ENCODE measurements at regions not wholly inside any gene's neighbourhood (a gene's known extent, or its start where the extent isn't known, plus 50 kb on each side); places are given as distances from the start of the nearest gene placed in this dataset.
"Not testable (repeated sequence)": the region's sequence is repeated elsewhere in the genome, so short reads cannot be mapped to it uniquely, and the experiment has no call there.

DNA sequence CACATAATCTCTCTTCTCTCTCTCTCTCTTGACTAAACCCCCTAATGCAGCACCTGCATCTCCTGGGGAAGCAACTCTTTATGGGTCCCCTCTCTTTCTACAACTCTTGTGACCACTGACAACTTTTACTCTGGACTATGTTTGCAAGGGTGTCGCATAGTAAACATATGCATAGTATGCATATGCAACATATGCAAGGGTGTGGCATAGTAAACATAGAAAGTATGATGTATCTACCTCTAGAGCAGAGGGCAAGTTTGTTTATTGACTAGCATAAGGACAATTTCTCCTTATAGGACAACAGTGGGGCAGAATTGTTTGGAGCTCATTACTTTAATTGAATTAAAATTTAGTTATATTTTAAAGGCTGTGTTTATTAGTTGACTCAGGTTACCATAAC lies 462.5 kb downstream of the AMY1C start:
- H3K9me3 ChIP-seq = no peaks in the 10 kb centered on the region
- no peaks in the 10 kb centered on the region for H3K27me3 ChIP-seq
- no peak for DNase-seq (ENCODE audit: low spot score)
- no peak overlapping the region for H3K27ac ChIP-seq
- no peaks in the 10 kb centered on the region for H3K36me3 ChIP-seq
- H3K4me1 ChIP-seq = no peaks in the 10 kb centered on the region
- TF ChIP-seq, protein P1, sequence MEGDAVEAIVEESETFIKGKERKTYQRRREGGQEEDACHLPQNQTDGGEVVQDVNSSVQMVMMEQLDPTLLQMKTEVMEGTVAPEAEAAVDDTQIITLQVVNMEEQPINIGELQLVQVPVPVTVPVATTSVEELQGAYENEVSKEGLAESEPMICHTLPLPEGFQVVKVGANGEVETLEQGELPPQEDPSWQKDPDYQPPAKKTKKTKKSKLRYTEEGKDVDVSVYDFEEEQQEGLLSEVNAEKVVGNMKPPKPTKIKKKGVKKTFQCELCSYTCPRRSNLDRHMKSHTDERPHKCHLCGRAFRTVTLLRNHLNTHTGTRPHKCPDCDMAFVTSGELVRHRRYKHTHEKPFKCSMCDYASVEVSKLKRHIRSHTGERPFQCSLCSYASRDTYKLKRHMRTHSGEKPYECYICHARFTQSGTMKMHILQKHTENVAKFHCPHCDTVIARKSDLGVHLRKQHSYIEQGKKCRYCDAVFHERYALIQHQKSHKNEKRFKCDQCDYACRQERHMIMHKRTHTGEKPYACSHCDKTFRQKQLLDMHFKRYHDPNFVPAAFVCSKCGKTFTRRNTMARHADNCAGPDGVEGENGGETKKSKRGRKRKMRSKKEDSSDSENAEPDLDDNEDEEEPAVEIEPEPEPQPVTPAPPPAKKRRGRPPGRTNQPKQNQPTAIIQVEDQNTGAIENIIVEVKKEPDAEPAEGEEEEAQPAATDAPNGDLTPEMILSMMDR (IDR thresholded peaks at IDR 0.05) = no peak
- no peak overlapping the region for H3K4me3 ChIP-seq

DNA sequence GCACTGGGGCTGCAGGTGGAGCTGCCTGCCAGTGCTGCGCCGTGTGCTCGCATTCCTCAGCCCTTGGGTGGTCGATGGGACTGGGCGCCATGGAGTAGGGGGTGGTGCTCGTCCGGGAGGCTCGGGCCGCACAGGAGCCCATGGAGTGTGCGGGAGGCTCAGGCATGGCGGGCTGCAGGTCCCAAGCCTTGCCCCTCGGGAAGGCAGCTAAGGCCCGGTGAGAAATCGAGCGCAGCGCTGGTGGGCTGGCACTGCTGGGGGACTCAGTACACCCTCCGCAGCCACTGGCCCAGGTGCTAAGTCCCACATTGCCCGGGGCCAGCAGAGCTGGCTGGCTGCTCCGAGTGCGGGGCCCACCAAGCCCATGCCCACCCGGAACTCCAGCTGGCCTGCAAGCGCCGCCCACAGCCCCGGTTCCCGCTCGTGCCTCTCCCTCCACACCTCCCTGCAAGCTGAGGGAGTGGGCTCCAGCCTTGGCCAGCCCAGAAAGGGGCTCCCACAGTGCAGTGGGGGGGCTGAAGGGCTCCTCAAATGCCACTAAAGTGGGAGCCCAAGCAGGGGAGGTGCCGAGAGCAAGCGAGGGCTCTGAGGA lies 467.8 kb downstream of the AMY1C start:
- H3K27ac ChIP-seq; H3K4me1 ChIP-seq; H3K36me3 ChIP-seq; DNase-seq (ENCODE audit: low spot score); H3K27me3 ChIP-seq; H3K4me3 ChIP-seq; H3K9me3 ChIP-seq: not testable (repeated sequence)

DNA sequence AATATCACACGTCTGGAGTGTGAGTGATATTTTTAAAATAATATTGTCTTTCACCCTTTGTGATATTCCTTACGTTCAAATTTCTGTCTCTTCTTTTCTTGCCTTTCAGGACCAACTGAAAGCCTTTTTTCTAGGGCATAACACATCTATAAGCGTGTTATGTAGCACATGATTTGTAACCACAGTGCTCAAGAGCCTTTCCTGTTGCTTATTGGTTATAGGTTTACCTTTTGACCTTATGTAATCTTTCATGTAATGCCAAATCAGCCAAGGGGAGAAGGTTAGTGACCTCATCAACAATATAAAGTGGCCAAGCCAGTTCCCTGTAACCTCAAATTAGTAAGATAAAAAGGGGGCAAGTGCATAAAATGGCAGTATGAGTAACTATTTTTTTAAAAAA lies 480.2 kb downstream of the AMY1C start:
- no peaks in the 10 kb centered on the region for H3K9me3 ChIP-seq
- H3K4me1 ChIP-seq = no peaks in the 10 kb centered on the region
- TF ChIP-seq, protein P1 (IDR thresholded peaks at IDR 0.05) = no peak
- no peak overlapping the region for H3K27ac ChIP-seq
- DNase-seq (ENCODE audit: low spot score) = no peak
- no peaks in the 10 kb centered on the region for H3K36me3 ChIP-seq
- H3K27me3 ChIP-seq = no peaks in the 10 kb centered on the region
- H3K4me3 ChIP-seq = no peak overlapping the region

DNA sequence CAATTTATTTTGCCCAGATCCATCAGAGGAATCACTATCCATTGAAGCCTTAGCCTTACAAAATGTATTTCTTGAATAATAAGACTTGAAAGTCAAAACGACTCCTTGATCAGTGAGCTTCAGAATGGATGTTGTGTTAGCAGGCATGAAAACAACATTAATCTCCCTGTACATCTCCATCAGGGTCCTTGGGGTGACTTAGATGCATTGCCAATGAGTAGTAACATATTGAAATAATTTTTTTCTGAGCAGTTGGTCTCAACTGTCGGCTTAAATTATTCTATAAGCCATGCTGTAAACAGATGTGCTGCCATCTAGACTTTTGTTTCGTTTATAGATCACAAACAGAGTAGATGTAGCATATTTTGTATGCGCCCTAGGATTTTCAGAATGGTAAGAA lies 482.0 kb downstream of the AMY1C start:
- TF ChIP-seq, protein P1 (IDR thresholded peaks at IDR 0.05) = no peak
- H3K27ac ChIP-seq = no peak overlapping the region

DNA sequence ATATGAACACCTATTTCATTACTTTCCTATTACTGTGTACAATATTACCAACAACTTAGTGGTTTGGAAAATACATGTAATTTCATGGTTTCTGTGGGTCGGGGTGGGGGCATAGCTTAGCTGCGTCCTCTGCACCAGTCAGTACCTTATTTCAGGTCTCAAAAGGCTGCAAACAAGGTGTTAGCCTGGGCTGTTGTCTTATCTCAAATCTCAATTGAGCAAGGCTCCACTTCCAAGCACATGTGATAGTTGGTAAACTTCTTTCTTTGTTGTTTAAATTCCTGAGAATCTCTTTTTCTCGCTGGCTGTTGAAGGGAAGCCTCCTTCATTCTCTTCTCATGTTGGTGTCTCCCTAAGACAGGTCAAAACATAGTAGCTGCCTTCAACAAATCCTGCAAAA lies 485.4 kb downstream of the AMY1C start:
- H3K27ac ChIP-seq = no peak overlapping the region
- DNase-seq (ENCODE audit: low spot score) = no peak
- H3K4me1 ChIP-seq = no peaks in the 10 kb centered on the region
- peaks cover 0 to 8% of the 10 kb centered on the region in 2 donors for H3K9me3 ChIP-seq
- H3K36me3 ChIP-seq = no peaks in the 10 kb centered on the region
- H3K4me3 ChIP-seq = no peak overlapping the region
- H3K27me3 ChIP-seq = no peaks in the 10 kb centered on the region
- TF ChIP-seq, protein P1 (IDR thresholded peaks at IDR 0.05) = no peak

More for the DNA sequence above, 482.0 kb downstream of the AMY1C start:
- H3K9me3 ChIP-seq = no peaks in the 10 kb centered on the region
- H3K4me3 ChIP-seq = no peak overlapping the region
- no peaks in the 10 kb centered on the region for H3K4me1 ChIP-seq
- no peaks in the 10 kb centered on the region for H3K27me3 ChIP-seq
- DNase-seq (ENCODE audit: low spot score) = no peak
- H3K36me3 ChIP-seq = no peaks in the 10 kb centered on the region

DNA sequence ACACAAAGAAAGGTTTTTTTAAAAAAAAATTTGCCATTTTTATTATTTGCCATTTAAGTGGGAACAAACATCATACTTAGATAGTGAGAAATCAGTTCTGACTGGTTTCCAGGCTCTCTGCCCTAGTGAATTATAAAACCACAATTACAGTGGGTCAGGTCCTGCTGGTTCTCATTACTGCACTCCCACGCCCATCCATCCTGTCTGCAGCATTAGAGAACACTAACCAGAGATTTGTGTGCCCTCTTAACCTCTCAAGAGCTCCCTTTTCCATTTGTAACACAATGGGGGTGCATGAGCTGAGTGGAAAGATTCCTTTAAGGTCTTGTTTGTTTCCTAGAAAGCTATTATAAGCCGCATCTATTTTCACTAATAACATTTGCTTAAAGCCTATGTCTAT lies 489.3 kb downstream of the AMY1C start:
- Histone ChIP-seq H3K4me3 (no peak overlapping the region), H3K36me3 (no peaks in the 10 kb centered on the region), H3K27ac (no peak overlapping the region), H3K4me1 (no peaks in the 10 kb centered on the region), H3K9me3 (peaks cover 0 to 8% of the 10 kb centered on the region in 2 donors), H3K27me3 (no peaks in the 10 kb centered on the region)
- TF ChIP-seq, protein P1 (IDR thresholded peaks at IDR 0.05) = no peak
- no peak for DNase-seq (ENCODE audit: low spot score)

Measured in right atrium auricular region (tissue), 2 donors.